SK-N-SH treated with all-trans-retinoic acid at 6 μM for 48 hours (cell line): ENCODE measurements at regions not wholly inside any gene's neighbourhood (a gene's known extent, or its start where the extent isn't known, plus 50 kb on each side); places are given as distances from the start of the nearest gene placed in this dataset.

Source experiments
- ESRRG ChIP-seq: fragments of 250-450 bp; sonication (Bioruptor Pico); IDR thresholded peaks from 2 replicates; pipeline ENCODE4 v1.6.1; 2021; ENCODE audit warnings: mild to moderate bottlenecking
- RARB ChIP-seq: fragments of 250-450 bp; sonication (Bioruptor Pico); IDR thresholded peaks from 2 replicates; pipeline ENCODE4 v1.8.0; 2021; ENCODE audit warnings: mild to moderate bottlenecking, moderate library complexity
- TOX ChIP-seq: fragments of 250-450 bp; sonication (Bioruptor Pico); IDR thresholded peaks from 2 replicates; pipeline ENCODE4 v1.8.0; 2021; ENCODE audit warnings: mild to moderate bottlenecking, moderate library complexity, borderline replicate concordance
- ZFP30 ChIP-seq: fragments of 450-650 bp; formaldehyde crosslinking; IDR thresholded peaks from 2 replicates; pipeline ENCODE4 v1.5.0; 2022; ENCODE audit warnings: mild to moderate bottlenecking, moderate library complexity
- TF ChIP-seq, protein P1 (sequence below): fragments of 250-450 bp; sonication (Bioruptor Pico); IDR thresholded peaks from 2 replicates; pipeline ENCODE4 v1.8.0; 2020; ENCODE audit warnings: mild to moderate bottlenecking, moderate library complexity, borderline replicate concordance

DNA sequence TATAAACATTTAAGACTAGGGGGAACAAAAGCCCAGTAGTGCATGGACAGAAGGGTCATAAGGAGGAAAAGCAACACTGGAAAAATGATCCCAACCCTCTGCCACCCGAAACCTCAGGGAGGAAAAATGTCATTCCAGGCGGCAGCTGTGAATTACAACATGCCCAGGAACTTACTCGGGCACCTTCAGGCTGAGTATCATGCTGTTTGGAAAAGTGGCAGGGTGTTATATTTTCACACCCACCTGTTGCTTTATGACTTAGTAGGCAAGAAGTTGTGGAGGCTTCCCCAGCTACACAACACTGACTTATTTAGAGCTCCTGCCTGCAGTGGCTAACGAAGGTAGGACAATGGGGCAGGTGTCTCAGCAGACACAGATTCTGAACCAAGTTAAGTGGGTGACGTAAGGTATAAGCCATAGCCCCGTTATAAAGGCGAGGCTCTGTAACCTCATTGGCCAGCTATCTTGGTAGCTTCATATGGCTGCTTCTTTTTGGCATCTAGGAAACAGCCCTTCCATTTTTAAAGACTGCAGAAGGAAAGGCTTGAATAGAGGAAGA is 96.1 kb upstream of the IFNG-AS1 start:
- no peak for TF ChIP-seq TOX (CRISPR knock-in tag)
- no peak for TF ChIP-seq ESRRG (CRISPR knock-in tag)
- TF ChIP-seq, protein P1, sequence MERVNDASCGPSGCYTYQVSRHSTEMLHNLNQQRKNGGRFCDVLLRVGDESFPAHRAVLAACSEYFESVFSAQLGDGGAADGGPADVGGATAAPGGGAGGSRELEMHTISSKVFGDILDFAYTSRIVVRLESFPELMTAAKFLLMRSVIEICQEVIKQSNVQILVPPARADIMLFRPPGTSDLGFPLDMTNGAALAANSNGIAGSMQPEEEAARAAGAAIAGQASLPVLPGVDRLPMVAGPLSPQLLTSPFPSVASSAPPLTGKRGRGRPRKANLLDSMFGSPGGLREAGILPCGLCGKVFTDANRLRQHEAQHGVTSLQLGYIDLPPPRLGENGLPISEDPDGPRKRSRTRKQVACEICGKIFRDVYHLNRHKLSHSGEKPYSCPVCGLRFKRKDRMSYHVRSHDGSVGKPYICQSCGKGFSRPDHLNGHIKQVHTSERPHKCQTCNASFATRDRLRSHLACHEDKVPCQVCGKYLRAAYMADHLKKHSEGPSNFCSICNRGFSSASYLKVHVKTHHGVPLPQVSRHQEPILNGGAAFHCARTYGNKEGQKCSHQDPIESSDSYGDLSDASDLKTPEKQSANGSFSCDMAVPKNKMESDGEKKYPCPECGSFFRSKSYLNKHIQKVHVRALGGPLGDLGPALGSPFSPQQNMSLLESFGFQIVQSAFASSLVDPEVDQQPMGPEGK: no peak
- no peak for TF ChIP-seq RARB (CRISPR knock-in tag)
- no peak for TF ChIP-seq ZFP30 (CRISPR knock-in tag)
